Hematopoietic multipotent progenitor cell treated with erythropoietin and hydrocortisone succinate and interleukin-3 and kit ligand, for 17 days (in vitro differentiated cells): ENCODE measurements at regions not wholly inside any gene's neighbourhood (a gene's known extent, or its start where the extent isn't known, plus 50 kb on each side); places are given as distances from the start of the nearest gene placed in this dataset.
"Not testable (repeated sequence)": the region's sequence is repeated elsewhere in the genome, so short reads cannot be mapped to it uniquely, and the experiment has no call there.

Experiments used
- DNase-seq: peaks from one replicate; pipeline ENCODE4 v3.0.0-alpha.2; 2015; ENCODE audit warnings: low spot score

- DNase-seq, result not testable (repeated sequence)
These were observed 159.2 kb downstream of the POTEM start for GRCh38 chr14:19126269-19127051.

GRCh38 chr14:19127664-19128435, 160.6 kb downstream of the POTEM start:
- DNase-seq, result not testable (repeated sequence)

GRCh38 chr14:19131553-19131952, 164.3 kb downstream of the POTEM start:
- DNase-seq, result not testable (repeated sequence)

- not testable (repeated sequence) for DNase-seq
These were observed 165.0 kb downstream of the POTEM start for GRCh38 chr14:19132013-19132835.

GRCh38 chr14:19132836-19133120, 165.5 kb downstream of the POTEM start:
- not testable (repeated sequence) for DNase-seq

- not testable (repeated sequence) for DNase-seq
These were observed 190.0 kb downstream of the POTEM start for GRCh38 chr14:19157106-19157709.

GRCh38 chr14:19158012-19158411, 190.8 kb downstream of the POTEM start:
- DNase-seq, result not testable (repeated sequence)

GRCh38 chr14:19158588-19158987, 191.4 kb downstream of the POTEM start:
- not testable (repeated sequence) for DNase-seq

- not testable (repeated sequence) for DNase-seq
These were observed 191.9 kb downstream of the POTEM start for GRCh38 chr14:19159003-19159625.

- not testable (repeated sequence) for DNase-seq
These were observed 193.1 kb downstream of the POTEM start for GRCh38 chr14:19160379-19160778.

- peak; percentile 3 for DNase-seq
These were observed 194.2 kb downstream of the POTEM start for GRCh38 chr14:19161251-19162033.

GRCh38 chr14:19162034-19162706, 194.9 kb downstream of the POTEM start:
- DNase-seq, result not testable (repeated sequence)

- DNase-seq, result not testable (repeated sequence)
These were observed 195.7 kb downstream of the POTEM start for GRCh38 chr14:19162920-19163319.

- peak; percentile 2 for DNase-seq
These were observed 196.7 kb downstream of the POTEM start for GRCh38 chr14:19163891-19164290.

- not testable (repeated sequence) for DNase-seq
These were observed 197.2 kb downstream of the POTEM start for GRCh38 chr14:19164426-19164825.

GRCh38 chr14:19166056-19166455, 198.8 kb downstream of the POTEM start:
- DNase-seq, result not testable (repeated sequence)

GRCh38 chr14:19167454-19168190, 200.4 kb downstream of the POTEM start:
- peak; percentile 2 for DNase-seq

- DNase-seq, result peak; percentile 1
These were observed 201.0 kb downstream of the POTEM start for GRCh38 chr14:19168261-19168660.
